ENCODE measurements at regions not wholly inside any gene's neighbourhood (a gene's known extent, or its start where the extent isn't known, plus 50 kb on each side); places are given as distances from the start of the nearest gene placed in this dataset.

DNA sequence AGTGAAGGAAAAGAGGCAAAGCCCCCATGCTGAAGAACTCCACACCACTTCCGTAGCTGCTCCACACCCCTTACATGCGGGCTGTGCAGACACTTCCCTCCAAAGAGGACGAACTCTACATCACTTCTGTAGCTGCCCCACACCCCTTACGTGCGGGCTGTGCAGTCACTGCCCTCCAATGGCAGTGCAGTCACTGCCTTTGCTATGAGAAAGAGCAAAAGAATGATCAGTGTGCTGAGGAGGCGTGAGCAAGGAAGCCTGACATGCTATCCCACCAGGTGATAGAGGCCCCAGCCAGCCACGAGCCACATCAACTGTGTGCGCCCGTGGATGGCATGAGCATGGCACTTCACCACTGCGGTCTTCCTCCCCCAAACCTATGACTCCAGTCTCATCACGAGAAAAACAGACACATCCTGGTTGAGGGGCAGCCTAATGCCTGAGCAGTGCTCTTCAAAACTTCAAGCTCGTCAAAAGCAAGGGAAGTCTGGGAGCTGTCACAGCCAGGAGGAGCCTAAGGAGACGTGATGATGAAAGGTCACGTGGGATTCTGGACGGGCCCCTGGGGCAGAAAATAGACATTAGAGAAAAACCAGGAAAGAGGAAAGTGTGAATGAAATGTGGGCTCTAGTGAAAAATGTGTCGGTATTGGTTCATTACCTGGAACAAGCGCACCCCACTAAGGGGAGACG, 60.8 kb upstream of the C14orf180 start:
- no peak for TF ChIP-seq ZNF138 (CRISPR knock-in tag; conservative IDR thresholded peaks at IDR 0.05)
- TF ChIP-seq, protein P1, sequence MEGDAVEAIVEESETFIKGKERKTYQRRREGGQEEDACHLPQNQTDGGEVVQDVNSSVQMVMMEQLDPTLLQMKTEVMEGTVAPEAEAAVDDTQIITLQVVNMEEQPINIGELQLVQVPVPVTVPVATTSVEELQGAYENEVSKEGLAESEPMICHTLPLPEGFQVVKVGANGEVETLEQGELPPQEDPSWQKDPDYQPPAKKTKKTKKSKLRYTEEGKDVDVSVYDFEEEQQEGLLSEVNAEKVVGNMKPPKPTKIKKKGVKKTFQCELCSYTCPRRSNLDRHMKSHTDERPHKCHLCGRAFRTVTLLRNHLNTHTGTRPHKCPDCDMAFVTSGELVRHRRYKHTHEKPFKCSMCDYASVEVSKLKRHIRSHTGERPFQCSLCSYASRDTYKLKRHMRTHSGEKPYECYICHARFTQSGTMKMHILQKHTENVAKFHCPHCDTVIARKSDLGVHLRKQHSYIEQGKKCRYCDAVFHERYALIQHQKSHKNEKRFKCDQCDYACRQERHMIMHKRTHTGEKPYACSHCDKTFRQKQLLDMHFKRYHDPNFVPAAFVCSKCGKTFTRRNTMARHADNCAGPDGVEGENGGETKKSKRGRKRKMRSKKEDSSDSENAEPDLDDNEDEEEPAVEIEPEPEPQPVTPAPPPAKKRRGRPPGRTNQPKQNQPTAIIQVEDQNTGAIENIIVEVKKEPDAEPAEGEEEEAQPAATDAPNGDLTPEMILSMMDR (IDR thresholded peaks at IDR 0.05), result no peak
- no peak for TF ChIP-seq CREM (CRISPR knock-in tag; IDR thresholded peaks at IDR 0.05)
- no peak for TF ChIP-seq CBFB (CRISPR knock-in tag; IDR thresholded peaks at IDR 0.05; ENCODE audit: low read depth)
- TF ChIP-seq, protein P2, sequence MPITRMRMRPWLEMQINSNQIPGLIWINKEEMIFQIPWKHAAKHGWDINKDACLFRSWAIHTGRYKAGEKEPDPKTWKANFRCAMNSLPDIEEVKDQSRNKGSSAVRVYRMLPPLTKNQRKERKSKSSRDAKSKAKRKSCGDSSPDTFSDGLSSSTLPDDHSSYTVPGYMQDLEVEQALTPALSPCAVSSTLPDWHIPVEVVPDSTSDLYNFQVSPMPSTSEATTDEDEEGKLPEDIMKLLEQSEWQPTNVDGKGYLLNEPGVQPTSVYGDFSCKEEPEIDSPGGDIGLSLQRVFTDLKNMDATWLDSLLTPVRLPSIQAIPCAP (CRISPR knock-in tag; IDR thresholded peaks at IDR 0.05), result no peak
- TF ChIP-seq, protein P3, sequence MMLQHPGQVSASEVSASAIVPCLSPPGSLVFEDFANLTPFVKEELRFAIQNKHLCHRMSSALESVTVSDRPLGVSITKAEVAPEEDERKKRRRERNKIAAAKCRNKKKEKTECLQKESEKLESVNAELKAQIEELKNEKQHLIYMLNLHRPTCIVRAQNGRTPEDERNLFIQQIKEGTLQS (CRISPR knock-in tag; conservative IDR thresholded peaks at IDR 0.05), result no peak
- TF ChIP-seq NFATC4 (CRISPR knock-in tag; IDR thresholded peaks at IDR 0.05), result no peak
- TF ChIP-seq JUN (CRISPR knock-in tag; IDR thresholded peaks at IDR 0.05), result no peak
- TF ChIP-seq, protein P4, sequence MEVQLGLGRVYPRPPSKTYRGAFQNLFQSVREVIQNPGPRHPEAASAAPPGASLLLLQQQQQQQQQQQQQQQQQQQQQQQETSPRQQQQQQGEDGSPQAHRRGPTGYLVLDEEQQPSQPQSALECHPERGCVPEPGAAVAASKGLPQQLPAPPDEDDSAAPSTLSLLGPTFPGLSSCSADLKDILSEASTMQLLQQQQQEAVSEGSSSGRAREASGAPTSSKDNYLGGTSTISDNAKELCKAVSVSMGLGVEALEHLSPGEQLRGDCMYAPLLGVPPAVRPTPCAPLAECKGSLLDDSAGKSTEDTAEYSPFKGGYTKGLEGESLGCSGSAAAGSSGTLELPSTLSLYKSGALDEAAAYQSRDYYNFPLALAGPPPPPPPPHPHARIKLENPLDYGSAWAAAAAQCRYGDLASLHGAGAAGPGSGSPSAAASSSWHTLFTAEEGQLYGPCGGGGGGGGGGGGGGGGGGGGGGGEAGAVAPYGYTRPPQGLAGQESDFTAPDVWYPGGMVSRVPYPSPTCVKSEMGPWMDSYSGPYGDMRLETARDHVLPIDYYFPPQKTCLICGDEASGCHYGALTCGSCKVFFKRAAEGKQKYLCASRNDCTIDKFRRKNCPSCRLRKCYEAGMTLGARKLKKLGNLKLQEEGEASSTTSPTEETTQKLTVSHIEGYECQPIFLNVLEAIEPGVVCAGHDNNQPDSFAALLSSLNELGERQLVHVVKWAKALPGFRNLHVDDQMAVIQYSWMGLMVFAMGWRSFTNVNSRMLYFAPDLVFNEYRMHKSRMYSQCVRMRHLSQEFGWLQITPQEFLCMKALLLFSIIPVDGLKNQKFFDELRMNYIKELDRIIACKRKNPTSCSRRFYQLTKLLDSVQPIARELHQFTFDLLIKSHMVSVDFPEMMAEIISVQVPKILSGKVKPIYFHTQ (CRISPR knock-in tag; IDR thresholded peaks at IDR 0.05), result no peak
- TF ChIP-seq MXD4 (CRISPR knock-in tag; IDR thresholded peaks at IDR 0.05; ENCODE audit: borderline replicate concordance), result no peak
- TF ChIP-seq, protein P5, sequence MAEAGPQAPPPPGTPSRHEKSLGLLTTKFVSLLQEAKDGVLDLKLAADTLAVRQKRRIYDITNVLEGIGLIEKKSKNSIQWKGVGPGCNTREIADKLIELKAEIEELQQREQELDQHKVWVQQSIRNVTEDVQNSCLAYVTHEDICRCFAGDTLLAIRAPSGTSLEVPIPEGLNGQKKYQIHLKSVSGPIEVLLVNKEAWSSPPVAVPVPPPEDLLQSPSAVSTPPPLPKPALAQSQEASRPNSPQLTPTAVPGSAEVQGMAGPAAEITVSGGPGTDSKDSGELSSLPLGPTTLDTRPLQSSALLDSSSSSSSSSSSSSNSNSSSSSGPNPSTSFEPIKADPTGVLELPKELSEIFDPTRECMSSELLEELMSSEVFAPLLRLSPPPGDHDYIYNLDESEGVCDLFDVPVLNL (CRISPR knock-in tag; IDR thresholded peaks at IDR 0.05; ENCODE audit: borderline replicate concordance, low read depth), result no peak
- TF ChIP-seq, protein P6, sequence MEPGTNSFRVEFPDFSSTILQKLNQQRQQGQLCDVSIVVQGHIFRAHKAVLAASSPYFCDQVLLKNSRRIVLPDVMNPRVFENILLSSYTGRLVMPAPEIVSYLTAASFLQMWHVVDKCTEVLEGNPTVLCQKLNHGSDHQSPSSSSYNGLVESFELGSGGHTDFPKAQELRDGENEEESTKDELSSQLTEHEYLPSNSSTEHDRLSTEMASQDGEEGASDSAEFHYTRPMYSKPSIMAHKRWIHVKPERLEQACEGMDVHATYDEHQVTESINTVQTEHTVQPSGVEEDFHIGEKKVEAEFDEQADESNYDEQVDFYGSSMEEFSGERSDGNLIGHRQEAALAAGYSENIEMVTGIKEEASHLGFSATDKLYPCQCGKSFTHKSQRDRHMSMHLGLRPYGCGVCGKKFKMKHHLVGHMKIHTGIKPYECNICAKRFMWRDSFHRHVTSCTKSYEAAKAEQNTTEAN (CRISPR knock-in tag; IDR thresholded peaks at IDR 0.05), result no peak

Measured in WTC11 (cell line).